ENCODE measurements at regions not wholly inside any gene's neighbourhood (a gene's known extent, or its start where the extent isn't known, plus 50 kb on each side); places are given as distances from the start of the nearest gene placed in this dataset.

GRCh38 chr16:9596788-9597187, 505.3 kb downstream of the HAPSTR1 start:
- CTCF ChIA-PET = no interaction called here
- Histone ChIP-seq H3K4me3 (ENCODE audit: low read depth, low read length) (no peak overlapping the region), H3K36me3 (ENCODE audit: control insufficient read depth in 2 of 2, insufficient read depth in 1 of 2, low read length in 2 of 2) (no peaks in the 10 kb centered on the region), H3K27ac (ENCODE audit: extremely low read depth, low read depth, low read length) (no peak overlapping the region), H3K4me1 (ENCODE audit: control insufficient read depth, insufficient read depth, low read length) (no peaks in the 10 kb centered on the region), H3K9me3 (ENCODE audit: control insufficient read depth, insufficient read depth, low read depth, low read length) (no peaks in the 10 kb centered on the region)
- POLR2A ChIA-PET = no interaction called here
- TF ChIP-seq ZNF585B (tag by site-specific recombination; IDR thresholded peaks at IDR 0.05) (no peak), ZNF549 (tag by site-specific recombination; IDR thresholded peaks at IDR 0.05) (no peak)

- CTCF ChIA-PET = no interaction called here
- TF ChIP-seq ZNF354C (tag by site-specific recombination; IDR thresholded peaks at IDR 0.05; ENCODE audit: borderline replicate concordance, low read depth) (no peak), ZNF433 (tag by site-specific recombination; IDR thresholded peaks at IDR 0.05; ENCODE audit: low read depth) (no peak)
- Histone ChIP-seq H3K36me3 (ENCODE audit: control insufficient read depth in 2 of 2, insufficient read depth in 1 of 2, low read length in 2 of 2) (no peaks in the 10 kb centered on the region), H3K9me3 (ENCODE audit: control insufficient read depth, insufficient read depth, low read depth, low read length) (no peaks in the 10 kb centered on the region), H3K27ac (ENCODE audit: extremely low read depth, low read depth, low read length) (no peak overlapping the region), H3K4me3 (ENCODE audit: low read depth, low read length) (no peak overlapping the region), H3K4me1 (ENCODE audit: control insufficient read depth, insufficient read depth, low read length) (no peaks in the 10 kb centered on the region)
- POLR2A ChIA-PET = no interaction called here
Observed at GRCh38 chr16:9597967-9598730, 506.7 kb downstream of the HAPSTR1 start.

DNA sequence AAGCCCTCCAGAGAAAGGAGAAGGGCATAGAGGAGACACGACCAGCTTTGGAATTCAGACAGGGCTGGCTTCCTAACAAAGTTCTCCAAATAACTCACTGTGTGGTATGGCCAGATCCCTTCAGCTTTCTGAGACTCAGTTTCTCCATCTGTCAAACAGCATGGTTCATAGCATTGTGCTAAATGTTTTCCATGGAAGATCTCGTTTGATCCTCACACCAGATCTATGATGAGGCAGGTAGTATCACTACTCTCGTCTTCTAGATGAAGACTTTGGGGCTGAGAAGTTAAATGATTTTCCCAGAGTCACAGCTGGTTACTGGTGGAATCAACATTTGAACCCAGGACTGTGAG, 507.3 kb downstream of the HAPSTR1 start:
- POLR2A ChIA-PET = no interaction called here

DNA sequence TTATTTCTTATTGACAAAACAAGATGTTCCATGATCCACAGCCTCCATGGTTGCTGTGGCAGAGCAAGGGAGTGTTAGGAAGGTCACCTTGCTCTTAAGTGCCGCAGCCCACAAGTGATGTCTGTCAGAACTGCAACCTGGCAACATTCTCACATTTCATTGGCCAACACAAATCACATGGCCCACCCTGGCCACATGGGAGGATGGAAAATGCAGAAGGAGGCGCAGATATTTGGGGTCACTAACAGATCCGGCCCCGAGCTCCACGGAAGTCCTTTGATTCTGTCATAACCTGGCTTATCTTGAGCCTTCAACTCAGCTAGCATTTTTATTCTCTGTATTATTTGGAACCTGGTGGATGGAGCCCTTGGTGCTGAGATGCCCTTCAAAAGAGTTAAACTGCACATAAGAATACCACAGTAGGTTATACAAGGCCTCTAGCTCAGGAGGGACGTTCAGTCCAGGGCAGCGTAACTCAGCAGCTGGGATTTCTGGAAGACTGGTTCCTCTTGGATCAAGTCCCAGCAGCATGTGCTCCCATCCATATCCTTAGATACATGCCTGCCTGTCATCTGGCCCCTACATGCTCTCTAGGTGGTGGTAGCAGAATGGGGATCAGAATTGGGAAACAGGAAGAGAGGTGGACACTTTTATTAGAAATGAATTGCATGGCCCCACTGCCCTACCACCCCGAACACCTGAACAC, 508.1 kb downstream of the HAPSTR1 start:
- Histone ChIP-seq H3K27ac (ENCODE audit: extremely low read depth, low read depth, low read length) (no peak overlapping the region), H3K4me1 (ENCODE audit: control insufficient read depth, insufficient read depth, low read length) (no peaks in the 10 kb centered on the region)
- CTCF ChIA-PET = no interaction called here
- TF ChIP-seq KLF7 (tag by site-specific recombination; IDR thresholded peaks at IDR 0.05; ENCODE audit: borderline replicate concordance) (no peak), ZBTB8A (tag by site-specific recombination; IDR thresholded peaks at IDR 0.05) (no peak), GLI2 (tag by site-specific recombination; IDR thresholded peaks at IDR 0.05; ENCODE audit: borderline replicate concordance, low read depth) (no peak), ZBTB17 (tag by site-specific recombination; IDR thresholded peaks at IDR 0.05) (no peak), ZNF391 (tag by site-specific recombination; IDR thresholded peaks at IDR 0.05; ENCODE audit: borderline replicate concordance, low read depth) (no peak), ZNF248 (tag by site-specific recombination; IDR thresholded peaks at IDR 0.05) (no peak), ZNF670 (tag by site-specific recombination; IDR thresholded peaks at IDR 0.05; ENCODE audit: low read depth) (no peak), ZBTB26 (tag by site-specific recombination; optimal IDR thresholded peaks at IDR 0.05) (no peak)
- TF ChIP-seq, protein P1, sequence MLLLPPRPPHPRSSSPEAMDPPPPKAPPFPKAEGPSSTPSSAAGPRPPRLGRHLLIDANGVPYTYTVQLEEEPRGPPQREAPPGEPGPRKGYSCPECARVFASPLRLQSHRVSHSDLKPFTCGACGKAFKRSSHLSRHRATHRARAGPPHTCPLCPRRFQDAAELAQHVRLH (tag by site-specific recombination; IDR thresholded peaks at IDR 0.05) = no peak
- TF ChIP-seq, protein P2, sequence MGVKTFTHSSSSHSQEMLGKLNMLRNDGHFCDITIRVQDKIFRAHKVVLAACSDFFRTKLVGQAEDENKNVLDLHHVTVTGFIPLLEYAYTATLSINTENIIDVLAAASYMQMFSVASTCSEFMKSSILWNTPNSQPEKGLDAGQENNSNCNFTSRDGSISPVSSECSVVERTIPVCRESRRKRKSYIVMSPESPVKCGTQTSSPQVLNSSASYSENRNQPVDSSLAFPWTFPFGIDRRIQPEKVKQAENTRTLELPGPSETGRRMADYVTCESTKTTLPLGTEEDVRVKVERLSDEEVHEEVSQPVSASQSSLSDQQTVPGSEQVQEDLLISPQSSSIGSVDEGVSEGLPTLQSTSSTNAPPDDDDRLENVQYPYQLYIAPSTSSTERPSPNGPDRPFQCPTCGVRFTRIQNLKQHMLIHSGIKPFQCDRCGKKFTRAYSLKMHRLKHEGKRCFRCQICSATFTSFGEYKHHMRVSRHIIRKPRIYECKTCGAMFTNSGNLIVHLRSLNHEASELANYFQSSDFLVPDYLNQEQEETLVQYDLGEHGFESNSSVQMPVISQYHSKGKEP (tag by site-specific recombination; IDR thresholded peaks at IDR 0.05) = no peak

More for the DNA sequence above, 507.3 kb downstream of the HAPSTR1 start:
- no peaks in the 10 kb centered on the region for H3K4me1 ChIP-seq (ENCODE audit: control insufficient read depth, insufficient read depth, low read length)
- H3K4me3 ChIP-seq (ENCODE audit: low read depth, low read length) = no peak overlapping the region
- H3K36me3 ChIP-seq (ENCODE audit: control insufficient read depth in 2 of 2, insufficient read depth in 1 of 2, low read length in 2 of 2) = no peaks in the 10 kb centered on the region
- CTCF ChIA-PET = no interaction called here
- no peak overlapping the region for H3K27ac ChIP-seq (ENCODE audit: extremely low read depth, low read depth, low read length)
- TF ChIP-seq AEBP2 (tag by site-specific recombination; IDR thresholded peaks at IDR 0.05; ENCODE audit: borderline replicate concordance) = no peak
- no peak for TF ChIP-seq ZSCAN30 (tag by site-specific recombination; IDR thresholded peaks at IDR 0.05)
- TF ChIP-seq ZFHX2 (tag by site-specific recombination; conservative IDR thresholded peaks at IDR 0.05) = no peak
- no peak for TF ChIP-seq BCL11B (tag by site-specific recombination; IDR thresholded peaks at IDR 0.05; ENCODE audit: low read depth)
- TF ChIP-seq ZSCAN18 (tag by site-specific recombination; IDR thresholded peaks at IDR 0.05) = no peak
- no peaks in the 10 kb centered on the region for H3K9me3 ChIP-seq (ENCODE audit: control insufficient read depth, insufficient read depth, low read depth, low read length)

More for the DNA sequence above, 508.1 kb downstream of the HAPSTR1 start:
- POLR2A ChIA-PET = no interaction called here
- Histone ChIP-seq H3K36me3 (ENCODE audit: control insufficient read depth in 2 of 2, insufficient read depth in 1 of 2, low read length in 2 of 2) (no peaks in the 10 kb centered on the region), H3K4me3 (ENCODE audit: low read depth, low read length) (no peak overlapping the region), H3K9me3 (ENCODE audit: control insufficient read depth, insufficient read depth, low read depth, low read length) (no peaks in the 10 kb centered on the region)
